Mucosa of gallbladder (tissue), 1 donor: ENCODE measurements at regions not wholly inside any gene's neighbourhood (a gene's known extent, or its start where the extent isn't known, plus 50 kb on each side); places are given as distances from the start of the nearest gene placed in this dataset.
"Not testable (repeated sequence)": the region's sequence is repeated elsewhere in the genome, so short reads cannot be mapped to it uniquely, and the experiment has no call there.

ENCODE experiments used
- DNase-seq: peaks from one replicate; pipeline ENCODE4 v3.0.0-alpha.2; 2020; ENCODE audit warnings: low spot score
- donor health status: DM: no; HTN: no; CAD: no.

DNA sequence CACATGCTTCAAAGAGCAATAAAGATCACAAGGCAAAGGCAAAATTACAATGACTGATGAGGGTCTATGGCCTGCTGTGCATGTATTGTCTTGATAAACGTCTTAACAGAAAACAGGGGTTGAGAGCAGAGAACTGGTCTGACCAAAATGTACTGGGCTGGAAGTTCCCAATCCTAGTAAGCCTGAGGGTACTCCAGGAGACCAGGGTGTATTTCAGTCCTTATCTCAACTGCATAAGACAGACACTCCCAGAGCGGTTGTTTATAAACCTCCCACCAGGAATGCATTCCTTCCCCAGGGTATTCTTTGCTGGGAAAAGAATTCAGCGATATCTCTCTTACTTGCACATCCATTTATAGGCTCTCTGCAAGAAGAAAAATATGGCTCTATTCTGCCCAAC lies 521.8 kb upstream of the GNPDA2 start:
- not testable (repeated sequence) for DNase-seq

- no peak for DNase-seq
Measured at GRCh38 chr4:45241976-45242375, 515.6 kb upstream of the GNPDA2 start.

GRCh38 chr4:45229206-45229605 lies 502.9 kb upstream of the GNPDA2 start:
- DNase-seq, result no peak

DNA sequence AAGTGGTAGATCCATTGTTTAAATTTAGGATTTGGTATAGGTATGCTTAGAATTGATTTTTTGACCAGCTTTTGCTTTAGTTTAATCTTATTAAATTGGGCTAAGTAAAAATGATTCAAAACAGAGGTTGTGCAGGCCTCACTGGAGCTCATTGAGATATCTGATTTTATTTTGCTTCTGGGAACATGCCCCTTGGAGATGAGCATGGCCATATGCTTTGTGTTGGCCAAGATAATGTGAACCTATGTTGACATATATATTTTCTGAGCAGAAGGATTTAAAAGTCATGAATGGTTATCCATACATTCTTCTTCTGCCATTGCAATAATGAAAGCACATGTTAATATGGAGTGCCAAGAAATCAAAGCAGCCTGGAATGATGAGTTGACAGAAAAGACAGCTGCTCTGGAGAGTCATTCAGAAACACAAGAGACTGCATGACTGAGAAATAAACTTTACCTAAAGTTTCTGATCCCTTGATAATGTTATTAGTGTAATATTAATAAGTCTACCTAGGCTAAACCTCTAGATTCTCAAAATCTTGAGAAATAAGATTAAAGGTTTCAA lies 489.7 kb upstream of the GNPDA2 start:
- no peak for DNase-seq

- DNase-seq, result not testable (repeated sequence)
Measured at GRCh38 chr4:45208476-45208875, 482.1 kb upstream of the GNPDA2 start.

DNA sequence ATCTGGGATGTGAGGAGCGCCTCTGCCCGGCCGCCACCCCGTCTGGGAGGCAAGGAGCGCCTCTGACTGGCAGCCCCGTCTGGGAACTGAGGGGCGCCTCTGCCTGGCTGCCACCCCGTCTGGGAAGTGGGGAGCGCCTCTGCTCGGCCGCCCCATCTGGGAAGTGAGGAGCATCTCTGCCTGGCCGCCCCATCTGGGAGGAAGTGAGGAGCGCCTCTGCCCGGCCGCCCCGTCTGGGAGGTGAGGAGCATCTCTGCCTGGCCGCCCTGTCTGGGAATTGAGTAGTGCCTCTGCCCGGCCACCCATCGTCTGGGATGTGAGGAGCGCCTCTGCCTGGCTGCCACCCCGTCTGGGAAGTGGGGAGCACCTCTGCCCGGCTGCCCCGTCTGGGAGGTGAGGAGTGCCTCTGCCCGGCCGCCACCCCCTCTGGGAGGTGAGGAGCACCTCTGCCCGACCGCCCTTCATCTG lies 481.5 kb upstream of the GNPDA2 start:
- DNase-seq, result not testable (repeated sequence)

DNA sequence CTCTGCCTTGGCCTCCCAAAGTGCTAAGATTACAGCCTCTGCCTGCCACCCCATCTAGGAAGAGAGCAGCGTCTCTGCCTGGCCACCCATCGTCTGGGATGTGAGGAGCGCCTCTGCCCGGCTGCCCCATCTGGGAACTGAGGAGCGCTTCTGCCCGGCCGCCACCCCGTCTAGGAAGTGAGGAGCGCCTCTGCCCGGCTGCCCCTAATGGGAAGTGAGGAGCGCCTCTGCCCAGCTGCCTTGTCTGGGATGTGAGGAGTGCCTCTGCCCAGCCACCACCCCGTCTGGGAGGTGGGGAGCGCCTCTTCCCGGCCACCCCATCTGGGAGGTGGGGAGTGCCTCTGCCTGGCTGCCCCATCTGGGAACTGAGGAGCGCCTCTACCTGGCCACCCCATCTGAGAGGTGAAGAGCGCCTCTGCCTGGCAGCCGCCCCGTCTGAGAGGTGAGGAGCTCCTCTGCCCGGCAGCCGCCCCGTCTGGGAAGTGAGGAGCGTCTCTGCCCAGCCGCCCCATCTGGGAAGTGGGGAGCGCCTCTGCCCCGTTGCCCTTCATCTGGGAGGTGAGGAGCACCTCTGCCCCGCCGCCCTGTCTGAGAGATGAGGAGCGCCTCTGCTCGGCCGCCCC lies 481.0 kb upstream of the GNPDA2 start:
- not testable (repeated sequence) for DNase-seq

GRCh38 chr4:45199736-45200135 lies 473.4 kb upstream of the GNPDA2 start:
- no peak for DNase-seq

GRCh38 chr4:45188501-45188900 lies 462.1 kb upstream of the GNPDA2 start:
- DNase-seq, result no peak

DNA sequence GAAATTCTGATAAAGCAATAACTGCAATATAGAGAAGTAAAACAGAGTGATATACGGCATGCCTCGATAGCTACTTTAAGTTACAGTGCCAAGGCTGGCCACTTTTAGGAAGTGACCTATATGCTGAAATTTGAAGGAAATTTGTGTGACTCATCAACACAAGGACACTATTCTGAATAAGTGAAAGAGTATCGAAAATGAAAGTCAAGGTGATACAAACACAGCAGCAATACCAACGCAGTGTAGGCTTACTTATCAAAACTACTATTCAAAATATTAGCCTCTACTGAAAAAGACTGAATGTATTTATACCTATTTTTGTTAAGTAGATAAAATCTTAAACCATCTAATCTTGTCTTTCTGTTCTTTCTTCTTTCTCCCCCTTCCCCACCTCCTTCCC lies 459.9 kb upstream of the GNPDA2 start:
- DNase-seq, result no peak

GRCh38 chr4:45183905-45184304 lies 457.5 kb upstream of the GNPDA2 start:
- DNase-seq, result no peak

DNA sequence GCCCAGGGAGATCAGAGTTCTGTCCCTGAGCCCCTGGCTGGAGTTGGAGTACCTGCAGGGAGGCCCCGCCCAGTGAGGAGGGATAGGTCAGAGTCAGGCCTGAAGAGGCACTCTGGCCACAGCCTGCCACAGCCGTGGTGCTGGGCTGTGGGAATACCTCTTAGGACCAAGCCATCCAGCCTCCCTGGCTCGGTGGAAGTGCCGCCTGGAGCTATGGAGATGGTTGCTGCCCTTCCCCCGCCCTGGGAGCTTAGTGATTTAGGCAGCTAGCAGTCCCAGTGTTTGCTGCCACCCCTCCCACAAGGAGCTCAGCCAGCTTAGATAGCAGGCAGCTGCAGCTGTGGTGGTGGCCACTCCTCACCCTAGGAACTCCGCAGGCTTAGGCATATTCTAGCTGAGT lies 446.3 kb upstream of the GNPDA2 start:
- DNase-seq, result no peak

GRCh38 chr4:45160951-45161350 lies 434.6 kb upstream of the GNPDA2 start:
- no peak for DNase-seq

GRCh38 chr4:45155081-45155777 lies 428.9 kb upstream of the GNPDA2 start:
- no peak for DNase-seq

DNA sequence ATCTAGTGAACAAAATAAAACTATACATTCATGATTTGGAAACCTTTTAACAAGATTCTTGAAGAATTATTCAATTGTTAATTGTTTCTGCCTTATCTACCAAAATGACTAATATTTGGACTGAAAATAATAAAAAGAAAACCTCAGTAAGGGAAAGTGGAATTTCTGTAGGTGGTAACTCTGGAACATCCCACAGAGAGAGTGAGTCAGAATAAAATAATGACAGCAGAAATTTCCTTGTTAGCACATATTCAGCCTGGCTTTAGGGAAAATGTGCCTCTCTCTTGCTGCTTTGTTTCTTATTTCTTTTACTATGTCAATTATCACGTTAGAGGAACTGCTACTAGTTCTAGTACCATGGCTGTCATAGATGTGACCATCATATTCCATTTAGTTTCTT lies 421.5 kb upstream of the GNPDA2 start:
- no peak for DNase-seq

DNA sequence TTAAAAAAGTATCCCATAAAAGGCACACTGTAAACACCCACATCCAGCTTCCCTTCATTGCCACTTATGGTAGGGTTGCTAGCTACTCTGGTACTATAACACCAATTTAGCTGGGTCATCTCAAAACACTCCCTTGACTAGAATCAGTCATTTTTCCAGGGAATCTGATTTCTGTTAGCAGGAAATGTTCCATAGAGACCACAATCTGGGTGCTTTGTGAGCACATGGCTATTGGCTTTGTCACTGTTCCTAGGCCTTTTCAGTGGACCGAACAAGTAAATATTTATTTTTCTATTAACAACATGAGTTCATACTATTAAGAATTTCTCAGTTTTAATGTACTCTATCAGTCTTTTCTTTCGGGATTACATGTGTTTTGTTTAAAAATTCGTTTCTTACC lies 404.7 kb upstream of the GNPDA2 start:
- no peak for DNase-seq

DNA sequence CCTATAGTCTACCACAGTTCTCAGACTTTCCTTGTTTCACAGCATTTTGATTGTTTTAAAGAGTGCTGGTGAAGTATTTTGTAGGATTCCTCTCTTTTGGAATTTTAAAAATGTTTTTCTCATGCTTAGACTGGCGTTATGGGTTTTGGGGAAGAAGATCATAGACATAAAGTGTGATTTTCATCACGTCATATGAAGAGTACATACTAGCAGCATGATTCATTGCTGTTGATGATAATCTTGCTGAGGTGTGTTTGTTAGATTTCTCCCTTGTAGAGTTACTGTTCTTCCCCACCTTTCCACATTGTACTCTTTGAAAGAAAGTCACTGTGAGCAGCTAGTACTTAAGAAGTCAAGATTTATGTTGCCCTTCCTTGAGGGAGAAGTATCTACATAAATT lies 396.1 kb upstream of the GNPDA2 start:
- DNase-seq, result no peak

DNA sequence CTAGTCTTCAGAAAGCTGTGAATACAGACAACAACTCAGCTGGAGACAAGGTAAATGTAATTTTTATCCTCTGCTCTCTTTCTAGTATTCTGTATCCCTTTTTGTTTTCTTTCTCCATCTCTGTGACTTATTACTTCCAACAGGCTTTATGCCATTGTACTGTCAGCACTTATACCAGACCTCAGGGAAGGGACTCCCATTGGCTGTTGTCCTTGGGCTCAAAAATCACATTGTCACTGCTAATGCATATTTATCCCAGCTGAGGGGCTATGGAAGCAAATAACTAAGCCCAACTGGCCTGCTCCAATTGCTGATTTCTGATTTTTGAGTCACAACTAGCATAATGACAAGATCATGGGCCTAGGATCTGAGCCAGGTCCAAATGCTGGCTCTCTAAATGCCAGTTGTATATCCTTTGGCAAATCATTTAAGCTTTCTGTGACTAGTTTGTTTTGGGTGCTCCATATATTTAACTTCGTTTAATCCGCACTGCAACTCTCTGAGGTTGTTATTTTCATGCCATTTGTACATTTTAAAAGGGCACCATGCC lies 395.1 kb upstream of the GNPDA2 start:
- DNase-seq, result no peak

GRCh38 chr4:45120163-45120562 lies 393.8 kb upstream of the GNPDA2 start:
- no peak for DNase-seq

DNA sequence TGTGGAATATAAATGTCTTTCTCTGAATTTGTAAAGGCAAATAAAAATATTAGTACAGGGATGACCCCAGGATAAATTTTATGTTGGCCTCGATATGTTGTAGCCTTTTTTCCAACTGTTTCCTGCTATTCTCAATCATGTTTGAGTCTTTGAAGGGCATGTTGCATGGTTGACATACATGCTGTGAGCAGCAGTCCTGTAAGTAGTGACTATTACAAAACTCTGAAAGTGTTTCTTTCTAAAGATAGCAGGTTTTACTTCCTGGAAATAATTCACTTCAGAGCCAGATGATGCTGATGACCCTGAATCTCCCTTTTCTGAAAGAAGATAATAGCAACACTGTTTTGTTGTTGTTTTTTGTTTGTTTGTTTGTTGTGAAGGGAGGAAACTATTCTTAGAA lies 393.0 kb upstream of the GNPDA2 start:
- DNase-seq, result no peak

DNA sequence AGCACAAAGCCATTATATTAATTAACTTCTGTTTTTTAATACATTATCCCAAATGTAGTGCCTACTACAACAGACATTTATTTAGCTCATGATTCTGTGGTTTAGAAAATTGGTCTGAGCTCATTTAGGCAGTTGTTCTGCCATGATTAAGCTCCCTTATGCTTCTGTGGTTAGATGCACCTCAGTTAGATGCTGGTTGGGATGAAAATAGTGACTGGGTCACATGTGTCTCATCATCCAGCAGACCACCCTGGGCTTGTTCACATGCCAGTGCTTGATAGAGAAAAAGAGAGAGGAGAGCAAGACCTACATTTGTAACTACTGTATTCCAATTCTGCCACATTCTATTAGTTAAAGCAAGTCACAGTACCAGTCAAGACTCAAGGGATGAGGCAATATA lies 376.4 kb upstream of the GNPDA2 start:
- DNase-seq, result no peak

GRCh38 chr4:45100956-45101818 lies 374.8 kb upstream of the GNPDA2 start:
- DNase-seq, result no peak
